Stimulated activated CD4-positive, alpha-beta T cell treated with anti-CD3 and anti-CD28 coated beads, Interleukin-1b, Interleukin-23, amount 100 ng/mL, for 1 hour (primary cell): ENCODE measurements at regions not wholly inside any gene's neighbourhood (a gene's known extent, or its start where the extent isn't known, plus 50 kb on each side); places are given as distances from the start of the nearest gene placed in this dataset.
"Not testable (repeated sequence)": the region's sequence is repeated elsewhere in the genome, so short reads cannot be mapped to it uniquely, and the experiment has no call there.

ENCODE experiments used
- DNase-seq, 2 donors: peaks; one replicate each; pipeline ENCODE4 v3.0.0-alpha.2; 2020; ENCODE audit warnings: low read depth in 2 of 2

DNA sequence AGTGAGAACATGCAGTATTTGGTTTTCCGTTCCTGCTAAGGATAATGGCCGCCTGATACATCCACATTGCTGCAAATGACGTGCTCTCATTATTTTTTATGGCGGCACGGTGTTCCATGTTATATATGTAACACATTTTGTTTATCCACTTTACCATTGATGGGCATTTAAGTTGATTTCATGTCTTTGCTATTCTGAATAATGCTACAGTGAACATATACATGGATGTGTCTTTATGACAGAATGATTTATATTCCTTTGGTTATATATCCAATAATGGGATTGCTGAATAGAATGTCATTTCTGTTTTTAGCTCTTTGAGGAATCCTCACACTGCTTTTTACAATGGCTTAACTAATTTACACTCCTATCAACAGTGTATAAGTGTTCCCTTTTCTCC lies 1223.2 kb downstream of the RAPGEF2 start:
- no peak for DNase-seq

DNA sequence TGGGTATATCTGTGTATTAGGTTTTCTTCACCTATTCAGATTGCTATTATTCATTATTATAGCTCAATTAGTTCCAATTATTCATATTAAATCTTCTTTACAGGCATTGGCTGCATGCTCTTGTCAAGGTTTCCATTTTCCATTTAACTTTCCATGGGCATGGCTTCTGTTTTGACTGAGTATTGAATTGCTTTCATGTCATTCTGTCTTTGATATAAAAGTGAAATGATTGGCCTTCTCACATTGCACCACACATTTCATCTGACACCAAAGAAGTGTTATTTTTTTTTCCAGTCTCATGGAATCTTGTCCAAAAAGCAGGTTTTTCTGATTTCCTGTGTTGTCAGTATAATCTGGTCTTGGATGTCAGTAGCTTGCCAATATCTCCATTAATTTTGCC lies 1244.3 kb downstream of the RAPGEF2 start:
- DNase-seq = no peak

DNA sequence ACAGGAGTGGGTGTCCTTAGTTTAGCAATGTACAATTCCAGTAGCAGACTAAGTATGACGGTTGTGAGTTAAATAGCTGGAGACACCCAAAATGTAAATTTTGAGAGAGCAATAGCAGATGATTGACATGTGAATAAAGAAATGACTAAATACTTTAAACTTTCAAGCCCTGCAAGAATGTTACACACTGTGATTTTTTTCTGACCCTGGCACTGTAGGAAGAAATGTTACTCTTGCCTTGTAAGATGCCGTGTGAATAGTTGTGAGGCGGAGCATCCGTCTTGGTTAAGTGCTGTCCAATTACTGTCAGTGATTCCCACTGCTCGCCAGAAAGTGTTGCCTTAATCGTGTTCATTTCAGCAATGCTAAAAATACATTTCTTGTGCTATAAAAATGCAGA lies 1248.1 kb downstream of the RAPGEF2 start:
- no peak for DNase-seq

DNA sequence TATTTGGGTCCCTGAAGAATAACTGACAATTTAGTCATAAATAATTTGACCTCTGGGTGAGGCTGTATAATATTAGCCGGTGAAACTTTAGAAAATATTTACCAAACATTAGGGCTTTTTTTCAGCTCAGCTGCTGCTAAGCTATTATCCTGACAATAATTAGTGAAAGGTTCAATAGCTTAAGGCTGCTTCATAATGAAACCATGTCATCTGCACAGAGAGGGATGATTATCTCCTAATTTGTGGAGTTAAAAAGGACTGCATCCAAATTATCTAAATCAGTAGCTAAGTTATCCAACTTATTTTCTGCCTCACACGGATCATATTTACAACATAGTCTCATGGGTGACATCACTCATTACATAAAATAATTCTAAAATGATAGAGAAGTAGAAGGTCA lies 1249.8 kb downstream of the RAPGEF2 start:
- DNase-seq = no peak

DNA sequence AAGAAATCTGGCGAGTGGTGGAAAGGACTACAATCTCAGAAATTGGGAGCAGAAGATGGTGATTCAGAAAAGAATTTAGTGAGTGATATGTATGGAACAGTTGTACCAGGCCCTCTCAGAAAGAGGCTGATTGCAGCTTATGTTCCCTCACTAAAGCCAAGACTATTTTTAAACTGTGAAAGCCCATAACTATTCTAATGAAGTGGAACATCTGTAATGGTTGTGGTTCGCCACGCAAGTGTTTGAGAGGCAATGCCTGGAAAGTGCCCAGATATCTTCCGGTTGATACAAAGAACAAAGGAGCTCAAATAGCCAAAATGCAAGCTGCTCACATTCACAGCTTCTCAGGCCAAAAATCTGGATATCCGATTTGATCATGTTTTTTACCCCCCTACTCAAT lies 1250.7 kb downstream of the RAPGEF2 start:
- no peak for DNase-seq

DNA sequence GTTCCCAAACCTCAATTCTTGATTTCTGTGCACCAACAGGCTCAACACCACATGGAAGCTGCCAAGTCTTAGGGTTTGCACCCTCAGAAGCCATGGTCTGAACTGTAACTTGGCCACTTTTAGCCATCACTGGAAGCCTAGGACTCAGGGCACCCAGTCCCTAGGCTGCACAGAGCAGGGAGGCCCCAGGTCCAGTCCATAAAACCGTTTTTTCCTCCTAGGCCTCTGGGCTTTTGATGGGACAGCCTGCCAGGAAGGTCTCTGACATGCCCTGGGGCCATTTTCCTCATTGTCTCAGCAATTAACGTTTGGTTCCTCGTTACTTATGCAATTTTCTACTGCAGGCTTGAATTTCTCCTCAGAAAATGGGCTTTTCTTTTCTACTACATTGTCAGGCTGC lies 1259.6 kb downstream of the RAPGEF2 start:
- DNase-seq = no peak

DNA sequence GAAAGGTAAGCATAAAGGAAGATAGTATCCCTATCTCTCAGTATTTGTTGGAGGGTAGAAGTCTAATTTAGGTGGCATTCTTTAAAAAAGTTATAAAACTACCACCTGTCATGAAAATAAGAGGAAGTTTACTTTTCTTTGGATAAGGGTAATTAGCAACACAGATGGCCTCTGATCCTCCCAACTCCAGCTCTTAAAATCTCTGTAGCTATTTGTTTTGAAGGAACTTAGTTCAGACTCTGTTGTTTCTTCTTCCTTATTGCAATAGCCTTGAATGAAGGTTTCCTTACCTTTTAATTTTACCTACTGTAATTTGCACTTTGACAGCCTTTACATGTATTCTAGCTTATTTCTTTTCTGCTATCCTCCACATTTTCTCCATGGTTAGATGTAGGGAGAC lies 1261.3 kb downstream of the RAPGEF2 start:
- no peak for DNase-seq

DNA sequence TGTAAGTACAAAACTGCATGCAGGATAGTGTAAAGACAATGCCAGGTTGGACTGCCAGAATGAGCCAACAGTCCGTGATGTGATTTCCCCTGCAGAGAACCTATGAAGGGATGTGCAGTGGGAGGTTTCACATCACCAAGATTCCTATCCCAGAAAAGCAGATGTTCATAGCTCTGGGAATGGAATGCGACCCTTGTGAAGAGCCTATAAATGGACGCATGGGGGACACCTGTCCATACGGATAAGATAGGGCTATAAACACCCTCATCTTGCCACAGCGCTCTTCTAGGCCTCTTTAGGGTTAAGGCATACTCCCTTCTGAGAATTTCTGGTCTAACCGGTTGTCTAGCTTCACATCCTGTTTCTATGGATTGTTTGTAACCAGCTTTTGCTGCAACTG lies 1261.8 kb downstream of the RAPGEF2 start:
- DNase-seq = not testable (repeated sequence)

DNA sequence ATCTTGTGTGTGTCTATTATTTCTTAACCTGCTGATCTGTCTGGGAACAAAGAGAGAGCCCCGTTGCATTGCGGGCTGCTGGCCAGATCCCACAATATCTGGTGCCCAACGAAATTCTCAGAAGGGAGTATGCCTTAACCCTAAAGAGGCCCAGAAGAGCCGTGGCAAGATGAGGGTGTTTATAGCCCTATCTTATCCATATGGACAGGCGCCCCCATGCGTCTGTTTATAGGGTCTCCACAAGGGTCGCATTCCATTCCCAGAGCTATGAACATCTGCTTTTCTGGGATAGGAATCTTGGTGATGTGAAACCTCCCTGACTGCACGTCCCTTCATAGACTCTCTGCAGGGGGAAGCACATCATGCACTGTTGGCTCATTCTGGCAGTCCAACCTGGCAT lies 1262.5 kb downstream of the RAPGEF2 start:
- not testable (repeated sequence) for DNase-seq

DNA sequence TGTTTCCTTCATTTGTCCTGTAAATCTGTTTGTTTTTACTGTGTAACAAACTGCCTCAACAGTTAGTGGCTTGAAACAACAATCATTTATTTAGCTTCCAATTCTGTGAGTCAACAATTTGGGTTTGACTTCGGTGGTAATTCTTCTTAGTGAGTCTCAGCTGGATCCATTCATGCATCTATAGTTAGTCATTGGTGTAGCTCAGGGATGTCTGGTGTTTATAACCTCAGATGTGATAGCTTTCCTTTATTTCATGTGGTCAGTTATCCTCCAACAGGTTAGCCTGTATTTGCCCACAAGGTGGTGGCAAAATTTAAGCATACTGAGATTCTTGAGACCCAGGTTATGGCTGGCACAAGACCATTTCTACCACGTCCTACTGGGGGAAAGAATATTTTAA lies 1267.2 kb downstream of the RAPGEF2 start:
- no peak for DNase-seq

DNA sequence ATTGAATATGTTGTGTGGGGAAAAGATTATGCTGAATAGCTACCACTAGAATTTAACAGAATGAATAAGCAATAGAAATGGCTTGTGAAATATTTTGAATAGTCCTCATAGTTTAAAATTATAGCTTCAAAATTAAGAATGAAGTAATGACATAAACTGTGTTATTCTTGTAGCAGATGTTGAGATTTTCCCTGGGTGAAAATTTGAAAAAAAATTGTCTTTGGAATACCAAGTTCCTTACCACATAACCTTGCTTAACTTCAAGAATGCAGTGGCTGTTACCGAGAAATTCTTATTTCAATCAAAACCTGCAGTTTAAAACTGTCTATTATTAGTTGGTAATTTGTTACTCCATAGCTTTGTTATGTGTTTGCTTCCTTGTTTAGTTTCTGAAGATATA lies 1268.6 kb downstream of the RAPGEF2 start:
- no peak for DNase-seq

DNA sequence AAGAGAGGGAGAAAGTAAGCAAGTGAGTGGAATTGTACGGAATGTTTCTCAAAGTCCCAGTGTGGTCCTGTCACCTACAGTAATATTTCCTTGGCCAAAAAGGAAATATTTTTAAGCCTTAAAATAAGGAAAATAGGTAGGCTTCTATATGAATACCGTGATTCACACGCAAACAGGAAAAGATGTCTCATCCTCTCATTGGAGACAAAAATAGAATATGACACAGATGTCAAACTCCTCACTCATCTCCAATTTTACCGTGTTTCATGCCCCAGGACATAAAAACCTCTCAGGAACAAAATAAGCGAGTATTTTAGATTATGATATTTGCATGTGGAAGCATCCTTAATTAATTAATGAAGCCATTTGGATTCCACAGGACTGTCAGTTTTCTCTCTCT lies 1269.5 kb downstream of the RAPGEF2 start:
- no peak for DNase-seq

DNA sequence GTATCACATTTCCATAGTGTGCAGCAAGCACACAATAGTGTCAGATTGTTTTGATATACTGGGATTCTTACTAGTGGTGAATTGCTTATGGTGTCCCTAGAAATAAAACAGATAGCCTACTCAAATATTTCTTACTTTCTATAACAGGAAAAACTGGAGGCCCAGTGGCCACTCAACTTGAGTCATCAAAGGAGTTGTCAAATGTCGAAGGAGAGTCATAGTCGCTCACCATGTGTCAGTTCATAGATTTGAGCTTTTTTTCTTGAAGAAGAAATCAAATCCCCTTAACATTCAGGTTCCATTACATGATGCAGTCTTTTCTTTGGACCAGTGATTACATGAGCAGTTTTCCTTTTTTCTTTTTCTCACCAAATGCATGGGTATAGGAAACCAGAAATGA lies 1271.0 kb downstream of the RAPGEF2 start:
- no peak for DNase-seq

DNA sequence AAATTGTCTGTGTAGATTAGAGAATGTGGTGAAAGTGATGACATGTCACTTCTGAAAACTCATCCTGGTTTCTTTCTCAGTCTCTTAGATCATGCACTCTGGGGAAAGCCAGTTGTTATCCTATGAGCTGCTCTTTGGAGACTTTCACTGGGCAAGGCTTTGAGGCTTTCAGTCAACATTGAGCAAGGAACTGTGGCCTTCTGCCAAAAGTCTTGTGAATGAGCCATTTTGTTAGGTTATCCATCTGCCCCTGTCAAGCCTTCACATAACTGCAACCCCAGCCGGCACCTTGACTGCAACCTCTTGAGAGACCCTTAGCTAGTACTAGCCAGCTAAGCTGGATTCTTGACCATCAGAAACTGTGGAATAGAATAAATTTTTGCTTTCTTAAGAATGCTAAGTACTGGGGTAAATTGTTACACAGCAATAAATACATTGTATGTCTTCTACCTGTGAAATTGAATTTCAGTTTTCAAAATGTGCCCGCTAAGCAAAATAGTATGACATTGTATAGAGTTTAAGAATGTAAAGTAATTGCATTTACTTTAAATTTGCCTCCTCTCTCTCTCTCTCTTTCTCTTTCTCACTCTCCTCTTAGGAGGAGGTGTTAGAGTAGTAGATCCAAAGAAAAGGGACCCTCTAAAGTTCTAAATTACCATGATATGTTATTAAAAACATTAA lies 1273.0 kb downstream of the RAPGEF2 start:
- no peak for DNase-seq

DNA sequence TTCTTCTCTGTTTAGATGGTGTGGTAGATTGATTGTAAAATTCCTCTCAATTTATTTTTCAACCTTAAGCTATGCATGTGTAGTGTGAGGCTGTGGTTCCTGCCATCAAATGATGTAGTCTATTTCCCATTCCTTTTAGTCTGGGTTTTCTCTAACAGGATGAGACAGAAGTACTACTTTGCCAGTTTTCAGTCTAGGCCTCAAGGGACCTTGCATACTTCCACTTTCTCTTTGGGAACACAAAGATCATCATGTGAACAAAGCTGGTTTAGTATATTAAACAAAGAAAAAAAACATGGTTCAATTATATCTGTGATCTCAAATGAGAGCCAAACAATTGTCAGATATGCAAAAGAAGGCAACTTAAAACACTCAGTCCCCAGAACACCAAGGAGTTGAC lies 1284.0 kb downstream of the RAPGEF2 start:
- no peak for DNase-seq

DNA sequence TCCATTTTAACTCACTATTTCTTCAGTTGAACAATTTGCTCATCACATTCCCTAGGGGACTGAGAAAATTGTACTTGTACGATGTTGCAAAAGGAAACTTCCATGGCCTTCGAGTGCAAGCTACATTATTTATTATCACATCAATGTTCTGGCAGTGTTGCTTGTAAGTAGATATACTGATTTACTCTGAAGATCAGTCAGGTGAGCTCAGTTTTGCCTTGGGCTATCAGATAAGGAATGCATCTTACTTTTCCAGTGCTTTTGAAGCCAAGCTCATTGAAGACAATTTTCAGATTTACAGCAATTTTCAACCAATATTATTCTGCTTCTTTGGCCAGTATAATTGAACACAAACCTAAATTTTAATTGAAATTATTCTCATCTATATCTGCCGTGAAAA lies 1296.9 kb downstream of the RAPGEF2 start:
- DNase-seq = no peak

DNA sequence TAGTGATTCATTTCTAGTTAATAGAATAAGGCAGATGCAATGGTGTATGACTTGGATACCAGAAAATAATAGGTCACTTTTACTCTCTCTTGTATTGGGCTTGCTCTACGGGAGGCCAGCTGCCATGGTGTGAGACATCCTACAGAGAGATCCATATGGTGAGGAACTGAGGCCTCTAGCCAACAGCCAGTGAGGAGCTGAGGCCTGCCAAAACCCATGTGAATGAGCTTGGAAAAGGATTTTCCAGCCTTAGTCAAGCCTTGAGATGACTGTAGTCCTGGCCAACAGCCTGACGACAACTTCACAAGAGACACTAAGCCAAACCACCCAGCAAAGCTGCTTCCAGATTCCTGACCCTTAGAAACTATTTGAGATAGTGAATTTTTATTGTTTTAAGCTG lies 1300.2 kb downstream of the RAPGEF2 start:
- no peak for DNase-seq

DNA sequence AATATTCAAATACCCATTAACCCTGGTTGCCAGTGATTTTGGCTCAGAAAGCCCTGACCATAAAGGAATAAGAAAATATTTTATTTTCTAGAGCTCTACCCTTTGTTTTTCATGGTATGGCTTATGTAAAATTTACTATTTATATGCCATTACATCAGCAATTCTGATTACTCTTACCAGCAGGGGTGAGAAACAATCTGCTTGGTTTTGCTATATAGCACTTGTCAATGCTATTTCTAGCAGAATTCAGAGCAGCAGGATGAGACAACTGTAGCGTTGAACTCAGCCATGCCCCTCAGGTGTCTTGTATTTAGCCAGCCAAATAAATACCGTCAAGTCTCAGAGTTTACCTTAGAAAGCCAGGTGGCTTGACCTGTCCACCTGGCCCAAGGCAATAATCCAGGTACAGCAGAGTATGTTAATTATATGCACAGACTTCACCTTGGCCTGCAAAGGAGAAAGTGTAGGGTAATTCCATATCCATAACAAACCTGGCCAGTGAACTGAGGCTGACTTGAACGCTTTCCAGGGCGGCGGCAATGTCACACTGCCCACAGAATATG lies 1303.5 kb downstream of the RAPGEF2 start:
- no peak for DNase-seq

DNA sequence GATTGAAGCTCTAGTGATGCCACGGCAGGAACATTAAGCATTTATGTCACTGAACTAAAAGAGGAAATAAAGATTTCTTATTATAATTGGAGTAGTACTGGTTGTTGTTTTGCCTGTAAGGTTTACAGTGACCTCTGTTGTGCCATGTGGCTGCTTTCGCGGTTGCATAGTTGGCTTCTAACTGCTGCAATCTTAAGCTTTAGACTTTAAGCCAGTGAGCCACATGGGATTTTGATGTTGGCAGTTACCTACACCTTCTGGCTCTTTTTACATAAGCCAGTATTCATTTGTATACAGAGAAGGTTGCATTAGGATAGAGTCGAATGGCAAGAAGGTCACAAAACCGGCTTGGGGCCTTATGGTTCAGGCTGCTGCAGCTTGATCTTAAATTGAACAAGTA lies 1311.6 kb downstream of the RAPGEF2 start:
- DNase-seq = no peak

DNA sequence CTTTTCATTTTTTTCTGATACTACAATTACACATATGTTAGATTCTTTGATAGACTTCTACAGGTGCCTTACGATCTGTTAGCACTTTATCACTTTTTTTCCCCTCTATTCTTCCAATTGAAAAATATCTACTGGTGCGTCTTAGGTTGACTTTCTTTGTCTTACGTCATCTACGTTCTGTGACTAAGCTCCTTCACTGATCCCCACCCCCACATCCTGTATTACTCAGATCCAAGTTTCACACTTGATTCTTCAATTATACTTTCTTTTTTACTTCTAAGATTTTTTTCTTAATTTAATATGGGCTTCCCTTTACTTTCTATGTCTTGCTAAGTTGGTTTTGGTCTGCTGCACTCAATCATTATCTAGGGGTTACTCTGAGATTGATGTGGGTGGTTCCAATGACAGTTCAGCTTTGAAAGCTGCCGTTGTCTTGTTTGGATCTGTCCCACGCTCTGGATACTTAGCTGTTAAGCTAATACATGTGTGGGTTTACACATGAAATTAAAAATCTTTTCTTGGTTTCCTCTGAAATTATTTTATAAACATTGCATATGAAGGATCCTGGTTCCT lies 1321.1 kb downstream of the RAPGEF2 start:
- DNase-seq = no peak

DNA sequence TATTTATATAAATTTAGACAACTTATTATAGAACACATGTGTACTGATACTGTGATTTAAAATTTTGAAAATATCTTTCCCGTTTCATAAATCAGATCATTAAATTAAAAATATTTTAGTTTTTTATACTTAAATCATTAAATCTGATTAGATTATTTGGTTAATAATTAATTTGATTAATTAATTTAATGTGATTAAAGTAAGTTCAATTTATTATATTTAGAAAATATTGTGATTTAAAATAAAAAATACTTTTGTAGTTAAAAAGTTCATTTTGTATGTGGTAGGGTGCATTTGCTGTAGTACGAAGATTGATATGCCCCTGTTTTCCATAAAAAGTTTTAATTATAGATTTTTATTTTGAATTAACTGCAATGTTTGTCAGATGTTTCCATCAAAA lies 1323.4 kb downstream of the RAPGEF2 start:
- DNase-seq = no peak

DNA sequence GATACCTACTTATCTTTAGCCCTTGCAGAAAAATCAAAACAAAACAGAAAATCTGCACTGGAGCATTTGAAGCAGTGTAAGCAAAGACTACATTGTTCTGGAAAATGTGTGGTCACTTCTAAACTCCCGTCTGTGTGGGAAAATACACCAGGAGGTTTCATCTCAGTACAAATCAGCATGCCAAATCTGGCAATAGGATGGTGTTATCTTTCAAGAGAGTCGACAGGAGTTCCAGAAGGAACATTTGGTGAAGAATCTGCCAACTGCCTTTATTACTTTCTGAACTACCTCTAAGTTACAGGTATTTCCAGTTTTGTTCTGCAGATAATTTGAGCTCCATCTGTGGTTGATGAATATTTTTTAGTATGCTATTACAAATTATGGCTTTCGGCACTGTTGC lies 1348.0 kb downstream of the RAPGEF2 start:
- no peak for DNase-seq
